H1 (cell line): ENCODE measurements at regions not wholly inside any gene's neighbourhood (a gene's known extent, or its start where the extent isn't known, plus 50 kb on each side); places are given as distances from the start of the nearest gene placed in this dataset.

Experiments used
- CTCF ChIA-PET: fragments of 300-600 bp; sonication (Branson Sonifier 250); formaldehyde crosslinking; loops from one replicate; lab custom pipeline; 2021; ENCODE audit not compliant: partially characterized antibody; lab: Charles Lee
- POLR2A ChIA-PET: fragments of 300-600 bp; sonication (Branson Sonifier 250); formaldehyde crosslinking; loops from one replicate; lab custom pipeline; 2021; ENCODE audit warnings: inconsistent platforms; ENCODE audit not compliant: partially characterized antibody; lab: Charles Lee
- DNase-seq, 2 experiments: peaks; one replicate each; pipeline versions ENCODE4 v3.0.0 to v3.0.0-alpha.2; 2010 to 2022; ENCODE audit warnings: low spot score in 2 of 2, low read depth in 1 of 2, mixed read lengths in 1 of 2
- FAIRE-seq: peaks from 2 replicates; lab custom pipeline; 2011; peaks lifted over from hg19 to GRCh38; lab: Jason Lieb, UNC
- H2AFZ ChIP-seq: 2 replicates; pipeline ENCODE4 v1.8.1; 2012; ENCODE audit warnings: low read length, inconsistent platforms
- H2AK5ac ChIP-seq: 2 replicates; pipeline ENCODE4 v1.6.1; 2013; ENCODE audit warnings: low read depth, low read length
- H2BK120ac ChIP-seq: replicated peaks from 2 replicates; pipeline ENCODE3; 2013; ENCODE audit warnings: low read depth, low read length, inconsistent platforms
- H2BK12ac ChIP-seq: 2 replicates; pipeline ENCODE4 v1.6.1; 2013; ENCODE audit warnings: low read depth, low read length
- H2BK15ac ChIP-seq: 2 replicates; pipeline ENCODE4 v1.6.1; 2013; ENCODE audit warnings: low read length
- H2BK20ac ChIP-seq: 2 replicates; pipeline ENCODE4 v1.6.1; 2013; ENCODE audit warnings: low read length
- H2BK5ac ChIP-seq: 2 replicates; pipeline ENCODE4 v1.6.1; 2013; ENCODE audit warnings: low read depth, low read length
- H3K14ac ChIP-seq: 2 replicates; pipeline ENCODE4 v1.6.1; 2013; ENCODE audit warnings: inconsistent platforms; ENCODE audit not compliant: insufficient read length
- H3K18ac ChIP-seq: 2 replicates; pipeline ENCODE4 v1.6.1; 2013; ENCODE audit warnings: low read length; ENCODE audit errors: extremely low read depth
- H3K23ac ChIP-seq: 2 replicates; pipeline ENCODE4 v1.6.1; 2013; ENCODE audit warnings: inconsistent platforms; ENCODE audit not compliant: insufficient read length
- H3K23me2 ChIP-seq: 2 replicates; pipeline ENCODE4 v1.6.1; 2013; ENCODE audit warnings: low read depth, low read length
- H3K27ac ChIP-seq: 2 replicates; pipeline ENCODE4 v1.6.1; 2011; ENCODE audit warnings: low read depth, low read length, inconsistent platforms
- H3K27me3 ChIP-seq, 4 experiments: replicated peaks in 1 of 4; 1 replicate in 1 of 4; 2 replicates in 3 of 4; pipeline versions ENCODE4 v1.6.1 to v1.8.1; 2011 to 2013; ENCODE audit warnings: low read length in 3 of 4, mild to moderate bottlenecking in 3 of 4, inconsistent platforms in 2 of 4, mixed read lengths in 2 of 4, moderate library complexity in 1 of 4; ENCODE audit not compliant: control insufficient read depth in 3 of 4, insufficient read depth in 3 of 4; ENCODE audit errors: extremely low read depth in 1 of 4
- H3K36me3 ChIP-seq, 4 experiments: 2 replicates each; pipeline versions ENCODE4 v1.6.1 to v1.8.1; 2011 to 2013; ENCODE audit warnings: mild to moderate bottlenecking in 4 of 4, low read length in 3 of 4, moderate library complexity in 2 of 4, control low read depth in 1 of 4, inconsistent platforms in 1 of 4; ENCODE audit not compliant: insufficient read depth in 4 of 4, control insufficient read depth in 2 of 4
- H3K4ac ChIP-seq: replicated peaks from 2 replicates; pipeline ENCODE3; 2013; ENCODE audit warnings: low read length, low read depth, mixed read lengths, inconsistent platforms; ENCODE audit not compliant: insufficient read length
- H3K4me1 ChIP-seq, 4 experiments: replicated peaks in 1 of 4; 1 replicate in 1 of 4; 2 replicates in 3 of 4; pipeline versions ENCODE4 v1.6.1 to v1.8.1; 2011 to 2013; ENCODE audit warnings: low read length in 3 of 4, inconsistent platforms in 2 of 4, mixed read lengths in 1 of 4; ENCODE audit not compliant: insufficient read depth in 4 of 4, control insufficient read depth in 3 of 4
- H3K4me2 ChIP-seq, 2 experiments: 2 replicates each; pipeline versions ENCODE4 v1.6.1 to v1.8.1; 2011 to 2013; ENCODE audit warnings: low read depth in 2 of 2, low read length in 2 of 2, control low read depth in 1 of 2, inconsistent platforms in 1 of 2, mild to moderate bottlenecking in 1 of 2; ENCODE audit not compliant: insufficient read depth in 1 of 2
- H3K4me3 ChIP-seq, 4 experiments: fragments of 200-600, 300-600 bp in 1 of 4; sonication (generic), shearing (Covaris generic), sonication (Bioruptor Twin) in 1 of 4; 2 replicates each; pipeline versions ENCODE4 v1.5.1 to v1.8.1; 2011 to 2016; ENCODE audit warnings: low read length in 4 of 4, low read depth in 3 of 4, control low read depth in 2 of 4, inconsistent platforms in 2 of 4, mild to moderate bottlenecking in 2 of 4, mixed read lengths in 1 of 4, moderate library complexity in 1 of 4; ENCODE audit not compliant: insufficient read depth in 2 of 4; ENCODE audit errors: extremely low read depth in 1 of 4
- H3K56ac ChIP-seq: replicated peaks from 2 replicates; pipeline ENCODE3; 2013; ENCODE audit warnings: low read depth, mild to moderate bottlenecking, mixed read lengths, low read length, inconsistent platforms; ENCODE audit not compliant: insufficient read length
- H3K79me1 ChIP-seq: 2 replicates; pipeline ENCODE4 v1.6.1; 2013; ENCODE audit warnings: low read depth, low read length, control low read depth
- H3K79me2 ChIP-seq, 2 experiments: 2 replicates each; pipeline versions ENCODE4 v1.6.1 to v1.8.1; 2012 to 2013; ENCODE audit warnings: low read length in 2 of 2, mild to moderate bottlenecking in 2 of 2, inconsistent platforms in 1 of 2; ENCODE audit not compliant: insufficient read depth in 2 of 2, control insufficient read depth in 1 of 2
- H3K9ac ChIP-seq, 4 experiments: replicated peaks in 1 of 4; 1 replicate in 1 of 4; 2 replicates in 3 of 4; pipeline versions ENCODE4 v1.6.1 to v1.8.1; 2011 to 2013; ENCODE audit warnings: low read depth in 3 of 4, low read length in 3 of 4, control low read depth in 2 of 4, mild to moderate bottlenecking in 2 of 4, moderate library complexity in 2 of 4, inconsistent platforms in 1 of 4; ENCODE audit errors: extremely low read depth in 1 of 4
- H3K9me3 ChIP-seq, 2 experiments: 2 replicates each; pipeline versions ENCODE4 v1.6.1 to v1.8.1; 2012 to 2013; ENCODE audit warnings: mild to moderate bottlenecking in 2 of 2, moderate library complexity in 2 of 2, control low read depth in 1 of 2, inconsistent platforms in 1 of 2, low read depth in 1 of 2, low read length in 1 of 2, mixed read lengths in 1 of 2; ENCODE audit not compliant: insufficient read depth in 2 of 2
- H4K20me1 ChIP-seq, 2 experiments: replicated peaks in 1 of 2; 2 replicates each; pipeline versions ENCODE3 to v1.8.1; 2011 to 2013; ENCODE audit warnings: inconsistent platforms in 2 of 2, low read length in 2 of 2, mild to moderate bottlenecking in 1 of 2; ENCODE audit not compliant: insufficient read depth in 2 of 2, control insufficient read depth in 1 of 2
- H4K5ac ChIP-seq: 2 replicates; pipeline ENCODE4 v1.6.1; 2013; ENCODE audit warnings: low read length, low read depth, mixed read lengths, inconsistent platforms; ENCODE audit not compliant: insufficient read length
- H4K8ac ChIP-seq: 2 replicates; pipeline ENCODE4 v1.8.0; 2013; ENCODE audit warnings: mild to moderate bottlenecking, moderate library complexity, low read length, inconsistent platforms; ENCODE audit not compliant: insufficient read depth; ENCODE audit errors: extremely low read depth
- H4K91ac ChIP-seq: replicated peaks from 2 replicates; pipeline ENCODE3; 2013; ENCODE audit warnings: low read length, mixed read lengths, inconsistent platforms; ENCODE audit not compliant: insufficient read length
- BACH1 ChIP-seq: IDR thresholded peaks from 2 replicates; pipeline ENCODE4 v1.6.1; 2012; ENCODE audit warnings: low read length, improper control_type of control experiment
- CTCF ChIP-seq, 3 experiments: IDR thresholded peaks; 1 replicate in 2 of 3; 2 replicates in 1 of 3; pipeline versions ENCODE4 v1.5.1 to v1.6.1; 2011; ENCODE audit warnings: low read length in 3 of 3, mild to moderate bottlenecking in 3 of 3, inconsistent platforms in 2 of 3, low read depth in 1 of 3, moderate library complexity in 1 of 3; ENCODE audit not compliant: insufficient read depth in 1 of 3; ENCODE audit errors: control extremely low read depth in 1 of 3
- EGR1 ChIP-seq: IDR thresholded peaks from 2 replicates; pipeline ENCODE4 v1.6.1; 2011; ENCODE audit warnings: low read depth, low read length, borderline replicate concordance
- EZH2 ChIP-seq: fragments of 200-600 bp; sonication (generic); IDR thresholded peaks from 2 replicates; pipeline ENCODE4 v1.7.1; 2012; ENCODE audit warnings: low read depth, mild to moderate bottlenecking, moderate library complexity, low read length, inconsistent platforms; ENCODE audit not compliant: severe bottlenecking
- GABPA ChIP-seq: IDR thresholded peaks from 2 replicates; pipeline ENCODE4 v1.6.1; 2011; ENCODE audit warnings: mild to moderate bottlenecking, low read length, moderate library complexity, borderline replicate concordance; ENCODE audit not compliant: insufficient read depth
- POU5F1 ChIP-seq: IDR thresholded peaks from 2 replicates; pipeline ENCODE4 v1.6.1; 2011; ENCODE audit warnings: low read depth, mild to moderate bottlenecking, low read length, moderate library complexity
- RBBP5 ChIP-seq: IDR thresholded peaks from 2 replicates; pipeline ENCODE4 v1.7.1; 2012; ENCODE audit warnings: low read depth, mild to moderate bottlenecking, inconsistent platforms, low read length, moderate library complexity, borderline replicate concordance
- RNF2 ChIP-seq: fragments of 200-900, 300-1000 bp; sonication (generic); IDR thresholded peaks from 2 replicates; pipeline ENCODE4 v1.7.1; 2016; ENCODE audit warnings: borderline replicate concordance, low read depth, mild to moderate bottlenecking, antibody characterized with exemption, low read length; ENCODE audit not compliant: poor library complexity, severe bottlenecking; ENCODE audit errors: missing control alignments
- SUZ12 ChIP-seq: fragments of 200-600 bp; sonication (generic); IDR thresholded peaks from 2 replicates; pipeline ENCODE4 v1.6.1; 2012; ENCODE audit warnings: mild to moderate bottlenecking, inconsistent platforms, low read length, moderate library complexity, mixed read lengths
- TEAD4 ChIP-seq: IDR thresholded peaks from 2 replicates; pipeline ENCODE4 v1.6.1; 2012; ENCODE audit warnings: low read depth, low read length, inconsistent platforms, mixed read lengths
- YY1 ChIP-seq: IDR thresholded peaks from 2 replicates; pipeline ENCODE4 v1.6.1; 2011; ENCODE audit warnings: low read depth, mild to moderate bottlenecking, low read length
- ZNF274 ChIP-seq: IDR thresholded peaks from 2 replicates; pipeline ENCODE4 v1.7.0; 2012; ENCODE audit warnings: low read length, borderline replicate concordance; ENCODE audit errors: extremely low read depth
- WGBS, 2 experiments: shearing (Covaris generic) in 1 of 2; methylation state at CpG; one replicate each; pipeline versions ENCODE4 v1.1.6 to v1.1.7; 2013 to 2015; ENCODE audit warnings: low lambda C conversion rate in 2 of 2, mixed read lengths in 2 of 2, inconsistent platforms in 1 of 2, low coverage in 1 of 2, missing lambda C conversion rate in 1 of 2; ENCODE audit not compliant: insufficient replicate concordance in 2 of 2, insufficient coverage in 1 of 2, insufficient read length in 1 of 2; ENCODE audit errors: extremely low coverage in 1 of 2, missing lambda C conversion rate in 1 of 2; 5-methylcytosine and 5-hydroxymethylcytosine counted together

GRCh38 chr4:17398035-17398434 is 113.9 kb downstream of the QDPR start:
- Histone ChIP-seq H3K23ac (no peak overlapping the region), H3K9ac (no peak overlapping the region), H4K8ac (no peak overlapping the region), H3K14ac (no peak overlapping the region), H3K36me3 (no peaks in the 10 kb centered on the region), H3K79me2 (no peaks in the 10 kb centered on the region), H2BK12ac (no peak overlapping the region), H3K27ac (no peak overlapping the region), H3K18ac (no peak overlapping the region), H3K4me2 (no peak overlapping the region), H3K4me3 (no peak overlapping the region), H3K23me2 (no peaks in the 10 kb centered on the region), H3K56ac (no peak overlapping the region), H2BK15ac (no peak overlapping the region), H2AFZ (no peak overlapping the region), H2AK5ac (no peak overlapping the region), H4K91ac (no peak overlapping the region), H2BK5ac (no peak overlapping the region), H3K4me1 (no peaks in the 10 kb centered on the region), H2BK120ac (no peak overlapping the region), H3K79me1 (no peaks in the 10 kb centered on the region), H3K4ac (no peak overlapping the region), H4K5ac (no peak overlapping the region), H2BK20ac (no peak overlapping the region), H3K27me3 (no peaks in the 10 kb centered on the region), H4K20me1 (no peaks in the 10 kb centered on the region), H3K9me3 (no peaks in the 10 kb centered on the region)
- FAIRE-seq (no peak), DNase-seq (no peak)
- ChIA-PET POLR2A (no interaction called here), CTCF (interaction anchor here (0.9 to 1.2 kb wide), 2 partner anchors 19 to 50 kb away, joined by 3 to 4 read pairs; no protein-coding TSS in a partner anchor)
- 93% methylated on average over 2 of the region's 2 CpGs; no CpG with 5 or more reads in 1 of the 2 experiments for WGBS, 2 experiments
- TF ChIP-seq SUZ12 (no peak), POU5F1 (no peak), RBBP5 (no peak), ZNF274 (no peak), EZH2 (no peak), BACH1 (no peak), CTCF (IDR thresholded peaks at IDR 0.05; ENCODE audit: control extremely low read depth in 1 of 3, insufficient read depth in 1 of 3, low read depth in 1 of 3, low read length in 3 of 3) (no peak), EGR1 (no peak), YY1 (no peak), RNF2 (no peak), GABPA (no peak), TEAD4 (no peak)
